ENCODE measurements at regions not wholly inside any gene's neighbourhood (a gene's known extent, or its start where the extent isn't known, plus 50 kb on each side); places are given as distances from the start of the nearest gene placed in this dataset.

GRCh38 chr7:25901658-25902057 lies 250.3 kb upstream of the NFE2L3 start:
- CTCF ChIA-PET = interaction anchor here (1.2 kb wide), 1 partner anchor 464 kb away, joined by 5 read pairs; no protein-coding TSS in a partner anchor
- Histone ChIP-seq H3K4me3 (no peak overlapping the region), H3F3A (ENCODE audit: insufficient read depth, low read depth) (no peaks in the 10 kb centered on the region), H3K9me3 (ENCODE audit: insufficient read depth, low read depth) (no peaks in the 10 kb centered on the region), H3K27ac (no peak overlapping the region), H3K4me2 (no peak overlapping the region), H4K20me1 (ENCODE audit: insufficient read depth) (no peaks in the 10 kb centered on the region), H3K27me3 (ENCODE audit: insufficient read depth, low read depth) (no peaks in the 10 kb centered on the region), H3K9me2 (ENCODE audit: insufficient read depth) (no peaks in the 10 kb centered on the region), H2AFZ (no peak overlapping the region), H3K36me3 (ENCODE audit: low read depth) (no peaks in the 10 kb centered on the region), H3K4me1 (replicated peaks; ENCODE audit: insufficient read depth) (no peaks in the 10 kb centered on the region), H3K79me2 (ENCODE audit: low read depth) (no peaks in the 10 kb centered on the region)
- no TSS peak for BruUV-seq (replicated peaks)
- no peak for TF ChIP-seq CTCF (conservative IDR thresholded peaks at IDR 0.05)
- no peak for TF ChIP-seq EZH2 (IDR thresholded peaks at IDR 0.05; ENCODE audit: low read depth)
- intact Hi-C loops (cut with micrococcal nuclease; ENCODE audit: unreplicated experiment) = no loop called here
- POLR2A ChIA-PET (ENCODE audit: unreplicated experiment) = no interaction called here
- no peak for DNase-seq

DNA sequence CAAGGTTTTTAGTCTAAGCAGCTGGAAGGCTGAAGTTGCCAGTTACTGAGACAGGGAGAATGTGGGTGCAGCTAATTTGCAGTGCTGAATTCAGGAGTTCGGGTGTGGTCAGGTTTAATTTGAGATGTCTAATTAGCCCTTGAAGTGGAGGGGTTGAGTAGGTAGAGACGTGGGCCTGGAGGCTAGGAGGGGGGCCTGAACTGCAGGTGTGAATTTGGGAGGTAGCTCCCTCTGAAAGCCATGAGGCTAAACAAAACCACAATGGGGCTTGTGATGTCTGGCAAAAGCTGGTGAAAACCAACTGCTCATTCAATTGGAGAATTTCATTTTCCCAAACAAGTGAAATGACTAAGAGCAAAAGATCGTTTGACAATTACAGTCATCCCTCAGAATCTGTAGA lies 246.0 kb upstream of the NFE2L3 start:
- no peaks in the 10 kb centered on the region for H3K79me2 ChIP-seq (ENCODE audit: low read depth)

GRCh38 chr7:25906760-25907159 lies 245.2 kb upstream of the NFE2L3 start:
- intact Hi-C loops (cut with micrococcal nuclease; ENCODE audit: unreplicated experiment) = no loop called here
- no peak overlapping the region for H3K4me2 ChIP-seq
- no peaks in the 10 kb centered on the region for H3K9me3 ChIP-seq (ENCODE audit: insufficient read depth, low read depth)
- POLR2A ChIA-PET (ENCODE audit: unreplicated experiment) = no interaction called here
- TF ChIP-seq CTCF (conservative IDR thresholded peaks at IDR 0.05) (no peak), EZH2 (IDR thresholded peaks at IDR 0.05; ENCODE audit: low read depth) (no peak)
- no peaks in the 10 kb centered on the region for H3K36me3 ChIP-seq (ENCODE audit: low read depth)
- BruUV-seq (replicated peaks) = no TSS peak
- no peaks in the 10 kb centered on the region for H4K20me1 ChIP-seq (ENCODE audit: insufficient read depth)
- no peaks in the 10 kb centered on the region for H3K79me2 ChIP-seq (ENCODE audit: low read depth)
- H2AFZ ChIP-seq = no peak overlapping the region
- H3F3A ChIP-seq (ENCODE audit: insufficient read depth, low read depth) = no peaks in the 10 kb centered on the region
- CTCF ChIA-PET = no interaction called here
- DNase-seq = no peak
- H3K4me1 ChIP-seq (replicated peaks; ENCODE audit: insufficient read depth) = no peaks in the 10 kb centered on the region
- no peak overlapping the region for H3K4me3 ChIP-seq
- no peaks in the 10 kb centered on the region for H3K27me3 ChIP-seq (ENCODE audit: insufficient read depth, low read depth)
- H3K27ac ChIP-seq = no peak overlapping the region
- H3K9me2 ChIP-seq (ENCODE audit: insufficient read depth) = no peaks in the 10 kb centered on the region

More for the DNA sequence above, 246.0 kb upstream of the NFE2L3 start:
- Histone ChIP-seq H3K9me2 (ENCODE audit: insufficient read depth) (no peaks in the 10 kb centered on the region), H4K20me1 (ENCODE audit: insufficient read depth) (no peaks in the 10 kb centered on the region), H3K27me3 (ENCODE audit: insufficient read depth, low read depth) (no peaks in the 10 kb centered on the region), H3F3A (ENCODE audit: insufficient read depth, low read depth) (no peaks in the 10 kb centered on the region), H3K4me1 (replicated peaks; ENCODE audit: insufficient read depth) (no peaks in the 10 kb centered on the region), H3K4me2 (no peak overlapping the region), H3K4me3 (no peak overlapping the region), H3K9me3 (ENCODE audit: insufficient read depth, low read depth) (no peaks in the 10 kb centered on the region), H3K27ac (no peak overlapping the region), H3K36me3 (ENCODE audit: low read depth) (no peaks in the 10 kb centered on the region), H2AFZ (no peak overlapping the region)
- BruUV-seq (replicated peaks) = no TSS peak
- ChIA-PET POLR2A (ENCODE audit: unreplicated experiment) (no interaction called here), CTCF (no interaction called here)
- no peak for DNase-seq
- intact Hi-C loops (cut with micrococcal nuclease; ENCODE audit: unreplicated experiment) = no loop called here
- TF ChIP-seq EZH2 (IDR thresholded peaks at IDR 0.05; ENCODE audit: low read depth) (no peak), CTCF (conservative IDR thresholded peaks at IDR 0.05) (no peak)
